AG10803 (cell line): ENCODE measurements at regions not wholly inside any gene's neighbourhood (a gene's known extent, or its start where the extent isn't known, plus 50 kb on each side); places are given as distances from the start of the nearest gene placed in this dataset.

Experiments used
- DNase-seq: peaks from one replicate; pipeline ENCODE4 v3.0.0; 2010; ENCODE audit warnings: low read depth
- H3K4me3 ChIP-seq: 2 replicates; pipeline ENCODE4 v1.5.1; 2011; ENCODE audit warnings: mild to moderate bottlenecking, low read length, control low read depth
- CTCF ChIP-seq: conservative IDR thresholded peaks from 2 replicates; pipeline ENCODE4 v1.5.1; 2011; ENCODE audit warnings: mild to moderate bottlenecking, low read length, control low read depth, inconsistent platforms

DNA sequence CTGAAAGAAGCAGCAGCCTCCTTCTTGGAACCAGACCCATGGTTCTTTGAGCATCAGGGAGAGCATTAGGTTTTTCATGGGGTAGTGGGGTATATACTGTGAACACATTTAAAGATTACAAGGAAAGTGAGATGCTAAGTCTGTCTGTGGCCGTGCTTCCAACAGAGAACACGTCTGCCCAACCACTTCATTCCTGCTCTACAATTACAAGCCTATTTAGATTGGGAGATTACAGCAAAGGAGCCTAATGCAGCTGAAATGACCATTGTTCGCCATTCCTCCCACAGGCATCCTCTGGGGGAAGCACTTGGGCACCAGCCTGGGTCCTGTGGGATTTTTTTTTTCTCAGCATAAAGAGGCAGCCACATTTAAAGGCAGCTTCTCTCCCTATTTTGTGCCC lies 536.4 kb downstream of the XPNPEP1 start:
- no peak overlapping the region for H3K4me3 ChIP-seq
- DNase-seq, result no peak
- TF ChIP-seq CTCF, result no peak

- H3K4me3 ChIP-seq, result no peak overlapping the region
- no peak for TF ChIP-seq CTCF
- no peak for DNase-seq
Measured at GRCh38 chr10:109386101-109386500, 537.2 kb downstream of the XPNPEP1 start.

- H3K4me3 ChIP-seq, result no peak overlapping the region
- DNase-seq, result peak; percentile 25
- no peak for TF ChIP-seq CTCF
Measured at GRCh38 chr10:109379186-109379585, 544.1 kb downstream of the XPNPEP1 start.

- no peak overlapping the region for H3K4me3 ChIP-seq
- TF ChIP-seq CTCF, result no peak
- DNase-seq, result peak; percentile 69
Measured at GRCh38 chr10:109374215-109374614, 549.1 kb downstream of the XPNPEP1 start.

DNA sequence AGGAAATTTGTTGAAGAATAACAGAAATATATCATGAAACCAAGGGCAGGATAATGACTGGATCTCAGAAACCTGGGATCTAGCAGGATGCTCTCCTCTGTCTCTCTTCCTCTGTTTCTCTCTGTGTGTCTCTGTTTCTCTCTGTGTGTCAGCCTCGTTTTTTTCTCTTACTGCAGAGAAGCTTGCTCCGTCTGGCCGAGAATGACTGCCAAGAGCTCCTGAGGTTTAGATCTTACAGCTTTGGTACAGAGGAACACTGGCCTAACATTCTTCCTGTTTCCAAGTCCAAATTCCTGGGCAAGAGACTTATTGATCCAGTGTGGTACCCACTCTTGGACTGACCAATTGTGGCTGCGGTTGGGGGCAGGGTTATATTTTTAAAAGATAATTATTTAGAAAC lies 564.0 kb downstream of the XPNPEP1 start:
- H3K4me3 ChIP-seq, result no peak overlapping the region
- TF ChIP-seq CTCF, result no peak
- DNase-seq, result peak; percentile 8

- TF ChIP-seq CTCF, result no peak
- no peak for DNase-seq
- H3K4me3 ChIP-seq, result no peak overlapping the region
Measured at GRCh38 chr10:109358325-109358724, 565.0 kb downstream of the XPNPEP1 start.

GRCh38 chr10:109348324-109348723 lies 575.0 kb downstream of the XPNPEP1 start:
- no peak for DNase-seq
- TF ChIP-seq CTCF, result no peak
- no peak overlapping the region for H3K4me3 ChIP-seq
